Natural killer cell (primary cell): ENCODE measurements at regions not wholly inside any gene's neighbourhood (a gene's known extent, or its start where the extent isn't known, plus 50 kb on each side); places are given as distances from the start of the nearest gene placed in this dataset.

Experiments used
- ATAC-seq, 3 donors: fragments of 150-1000 bp in 2 of 3; fragments of 200-7000 bp in 1 of 3; cut with Tn5 transposase; 1 replicate in 1 of 3; 2 replicates in 2 of 3; pipeline ENCODE4 v1.10.0; 2021; ENCODE audit warnings: mild to moderate bottlenecking in 2 of 3, moderate library complexity in 2 of 3
- DNase-seq, 2 donors: peaks; one replicate each; pipeline versions ENCODE4 v3.0.0 to v3.0.0-alpha.2; 2013 to 2021; ENCODE audit warnings: mixed read lengths in 1 of 2
- H3K27ac ChIP-seq: one replicate; pipeline ENCODE4 v1.5.1; 2013; ENCODE audit warnings: mild to moderate bottlenecking, low read length
- H3K27me3 ChIP-seq: one replicate; pipeline ENCODE4 v1.6.1; 2013; ENCODE audit warnings: low read length; ENCODE audit not compliant: control insufficient read depth, insufficient read depth
- H3K36me3 ChIP-seq: one replicate; pipeline ENCODE4 v1.6.1; 2013; ENCODE audit warnings: low read length; ENCODE audit not compliant: control insufficient read depth, insufficient read depth
- H3K4me1 ChIP-seq: one replicate; pipeline ENCODE4 v1.6.1; 2013; ENCODE audit warnings: low read length; ENCODE audit not compliant: control insufficient read depth, insufficient read depth
- H3K4me3 ChIP-seq: one replicate; pipeline ENCODE4 v1.5.1; 2013; ENCODE audit warnings: low read length
- H3K9me3 ChIP-seq: one replicate; pipeline ENCODE4 v1.6.1; 2013; ENCODE audit warnings: low read length; ENCODE audit not compliant: control insufficient read depth, insufficient read depth
- H3K27ac Mint-ChIP-seq, 2 donors: one replicate each; pipeline ENCODE4 v1.8.0; 2022; ENCODE audit warnings: mild to moderate bottlenecking in 2 of 2, mixed read lengths in 2 of 2, moderate library complexity in 1 of 2
- H3K27me3 Mint-ChIP-seq, 2 donors: one replicate each; pipeline ENCODE4 v1.8.0; 2022; ENCODE audit warnings: low read depth in 2 of 2, mixed read lengths in 2 of 2
- H3K36me3 Mint-ChIP-seq: one replicate; pipeline ENCODE4 v1.8.0; 2022; ENCODE audit warnings: mixed read lengths
- H3K4me1 Mint-ChIP-seq, 2 donors: one replicate each; pipeline ENCODE4 v1.8.0; 2022; ENCODE audit warnings: mixed read lengths in 2 of 2
- H3K4me3 Mint-ChIP-seq: one replicate; pipeline ENCODE4 v1.8.0; 2022; ENCODE audit warnings: mild to moderate bottlenecking, moderate library complexity, mixed read lengths
- H3K9me3 Mint-ChIP-seq, 2 donors: one replicate each; pipeline ENCODE4 v1.8.0; 2022; ENCODE audit warnings: mixed read lengths in 2 of 2
- CTCF ChIP-seq: fragments of 200-600 bp; IDR thresholded peaks from one replicate; pipeline ENCODE4 v1.8.0; 2022; ENCODE audit warnings: antibody characterized with exemption
- WGBS: methylation state at CpG from one replicate; pipeline ENCODE4 v1.1.7; 2013; ENCODE audit warnings: missing lambda C conversion rate; ENCODE audit not compliant: insufficient coverage; 5-methylcytosine and 5-hydroxymethylcytosine counted together
- intact Hi-C: fragments of 100-400 bp; cut with micrococcal nuclease; formaldehyde crosslinking; loops from one replicate; pipeline ENCODE4 v1.14.2; 2022

GRCh38 chr1:173113015-173113741 lies 62.4 kb upstream of the TNFSF18 start:
- H3K36me3 ChIP-seq = no peaks in the 10 kb centered on the region
- H3K4me1 ChIP-seq = no peaks in the 10 kb centered on the region
- peaks cover 0 to under 1% of the 10 kb centered on the region in 2 donors for H3K9me3 Mint-ChIP-seq
- intact Hi-C loops = no loop called here
- H3K27me3 ChIP-seq = no peaks in the 10 kb centered on the region
- WGBS = 89% methylated on average over 3 of the region's 3 CpGs
- H3K36me3 Mint-ChIP-seq = peaks cover 3% of the 10 kb centered on the region
- H3K4me3 Mint-ChIP-seq = no peak overlapping the region
- TF ChIP-seq CTCF = no peak
- ATAC-seq (no peak), DNase-seq (no peak)
- H3K27ac Mint-ChIP-seq = no peak overlapping the region
- no peak overlapping the region for H3K4me3 ChIP-seq
- H3K4me1 Mint-ChIP-seq = no peaks in the 10 kb centered on the region
- H3K27ac ChIP-seq = no peak overlapping the region
- H3K9me3 ChIP-seq = peaks cover 8% of the 10 kb centered on the region
- H3K27me3 Mint-ChIP-seq = peaks cover 0 to 3% of the 10 kb centered on the region in 2 donors

GRCh38 chr1:173112129-173112528 lies 61.4 kb upstream of the TNFSF18 start:
- TF ChIP-seq CTCF = no peak
- Histone ChIP-seq H3K9me3 (peaks cover 11% of the 10 kb centered on the region), H3K36me3 (no peaks in the 10 kb centered on the region), H3K4me1 (no peaks in the 10 kb centered on the region), H3K27me3 (no peaks in the 10 kb centered on the region), H3K4me3 (no peak overlapping the region), H3K27ac (no peak overlapping the region)
- no peak overlapping the region for H3K27ac Mint-ChIP-seq
- no peaks in the 10 kb centered on the region for H3K4me1 Mint-ChIP-seq
- no peak for DNase-seq
- intact Hi-C loops = no loop called here
- ATAC-seq = no peak
- no peak overlapping the region for H3K4me3 Mint-ChIP-seq
- H3K9me3 Mint-ChIP-seq = peaks cover 4 to 5% of the 10 kb centered on the region in 2 donors
- H3K27me3 Mint-ChIP-seq = peaks cover 0 to 7% of the 10 kb centered on the region in 2 donors
- H3K36me3 Mint-ChIP-seq = peaks cover 8% of the 10 kb centered on the region

GRCh38 chr1:173107696-173108095 lies 57.0 kb upstream of the TNFSF18 start:
- Histone ChIP-seq H3K36me3 (no peaks in the 10 kb centered on the region), H3K27me3 (no peaks in the 10 kb centered on the region), H3K9me3 (peaks cover 20% of the 10 kb centered on the region), H3K27ac (no peak overlapping the region), H3K4me3 (no peak overlapping the region), H3K4me1 (no peaks in the 10 kb centered on the region)
- DNase-seq (no peak), ATAC-seq (no peak)
- no peaks in the 10 kb centered on the region for H3K4me1 Mint-ChIP-seq
- WGBS = no CpG with 5 or more reads among the region's 2 CpGs
- H3K27me3 Mint-ChIP-seq = peaks cover 0 to 7% of the 10 kb centered on the region in 2 donors
- TF ChIP-seq CTCF = no peak
- peaks cover 8% of the 10 kb centered on the region for H3K36me3 Mint-ChIP-seq
- no peak overlapping the region for H3K27ac Mint-ChIP-seq
- H3K9me3 Mint-ChIP-seq = peaks cover 5% of the 10 kb centered on the region in 2 donors
- intact Hi-C loops = no loop called here
- no peak overlapping the region for H3K4me3 Mint-ChIP-seq

GRCh38 chr1:173103006-173103405 lies 52.3 kb upstream of the TNFSF18 start:
- WGBS = 100% methylated on average over 1 of the region's 2 CpGs

More at GRCh38 chr1:173103006-173103405, 52.3 kb upstream of the TNFSF18 start:
- Mint-ChIP-seq H3K27ac (no peak overlapping the region), H3K36me3 (peaks cover 3% of the 10 kb centered on the region), H3K4me3 (no peak overlapping the region), H3K4me1 (no peaks in the 10 kb centered on the region), H3K9me3 (peaks cover 3 to 4% of the 10 kb centered on the region in 2 donors), H3K27me3 (peaks cover 0 to 2% of the 10 kb centered on the region in 2 donors)
- DNase-seq = no peak
- no peaks in the 10 kb centered on the region for H3K36me3 ChIP-seq
- no peak overlapping the region for H3K27ac ChIP-seq
- no peak for TF ChIP-seq CTCF
- intact Hi-C loops = no loop called here
- no peak overlapping the region for H3K4me3 ChIP-seq
- H3K27me3 ChIP-seq = no peaks in the 10 kb centered on the region
- no peak for ATAC-seq
- H3K4me1 ChIP-seq = no peaks in the 10 kb centered on the region
- H3K9me3 ChIP-seq = peaks cover 11% of the 10 kb centered on the region
